HG03060 (cell line): ENCODE measurements at regions not wholly inside any gene's neighbourhood (a gene's known extent, or its start where the extent isn't known, plus 50 kb on each side); places are given as distances from the start of the nearest gene placed in this dataset.
"Not testable (repeated sequence)": the region's sequence is repeated elsewhere in the genome, so short reads cannot be mapped to it uniquely, and the experiment has no call there.

Experiments
- ATAC-seq: cut with Tn5 transposase; IDR thresholded peaks from one replicate; pipeline ENCODE4 v1.9.1; 2021; ENCODE audit warnings: low read depth, moderate number of reproducible peaks; ENCODE audit not compliant: unreplicated experiment

DNA sequence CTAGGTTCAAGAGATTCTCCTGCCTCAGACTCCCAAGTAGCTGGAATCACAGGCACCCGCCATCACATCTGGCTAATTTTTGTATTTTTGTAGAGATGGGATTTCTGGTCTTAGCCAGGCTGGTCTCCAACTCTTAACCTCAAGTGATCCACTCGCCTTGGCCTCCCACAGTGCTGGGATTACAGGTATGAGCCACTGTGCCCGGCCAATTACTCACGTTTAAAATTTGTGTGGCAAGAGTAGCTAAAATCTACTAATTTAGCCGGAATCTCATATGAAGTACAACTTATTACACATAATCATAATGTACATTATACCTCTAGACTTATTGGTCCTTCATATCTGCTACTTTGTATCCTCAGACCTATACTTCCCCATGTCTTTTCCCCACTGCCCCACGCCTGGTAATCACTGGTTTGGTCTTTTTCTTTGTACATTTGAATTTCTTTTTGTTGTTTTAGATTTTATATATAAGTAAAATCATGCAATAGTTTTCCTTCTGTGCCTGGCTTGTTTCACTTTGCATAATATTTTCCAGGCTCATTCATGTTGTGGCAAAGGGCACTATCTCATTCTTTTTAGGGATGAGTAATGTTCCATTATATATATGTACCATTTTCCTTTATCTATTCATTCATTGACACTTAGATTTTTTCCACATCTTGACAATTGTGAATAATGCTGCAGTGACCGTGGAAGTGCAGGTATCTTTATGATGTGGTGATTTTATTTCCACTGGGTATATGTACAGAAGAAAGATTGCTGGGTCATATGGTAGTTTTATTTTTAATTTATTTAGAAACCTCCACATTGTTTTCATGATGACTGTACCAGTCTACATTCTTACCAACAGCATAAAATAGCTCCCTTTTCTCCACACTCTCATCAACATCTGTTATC is 605.0 kb upstream of the CBLB start:
- no peak for ATAC-seq

DNA sequence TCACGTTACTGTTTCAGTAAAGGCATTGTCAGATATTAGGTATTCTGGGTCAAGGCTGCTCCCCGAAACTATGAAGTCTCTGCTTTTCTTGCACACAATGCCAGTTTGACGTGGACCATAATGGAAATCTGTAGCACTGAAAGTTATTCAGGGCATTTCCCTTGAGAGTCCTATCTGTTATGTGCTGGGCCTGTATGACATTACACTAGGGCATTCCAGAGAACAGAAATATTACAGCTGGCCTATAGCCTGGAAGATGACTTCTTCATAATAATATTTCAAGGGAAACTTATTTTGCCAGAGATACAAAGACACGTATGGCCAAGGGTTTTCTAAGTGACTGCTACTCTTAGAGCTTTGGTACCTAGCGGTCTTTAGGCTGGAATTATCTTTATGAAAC is 613.6 kb upstream of the CBLB start:
- no peak for ATAC-seq

DNA sequence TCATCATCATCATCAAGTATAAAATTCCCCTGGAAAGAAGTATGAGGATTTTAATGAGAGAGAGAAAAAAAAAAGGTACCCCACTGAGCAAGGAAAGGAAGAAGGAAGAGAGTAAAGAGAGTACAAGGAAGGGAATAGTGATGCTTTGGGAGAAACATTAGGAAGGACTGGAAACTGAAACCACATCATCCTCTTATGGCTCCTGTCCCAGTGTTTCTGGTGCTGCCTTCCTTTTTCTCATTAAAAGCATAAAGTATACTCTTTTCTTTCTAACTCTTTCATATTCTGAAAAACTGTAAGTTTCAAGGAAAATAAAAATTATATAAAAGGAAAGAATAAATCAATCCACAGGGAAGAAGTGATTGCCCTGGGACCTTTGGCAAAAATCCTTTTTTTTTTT is 616.4 kb upstream of the CBLB start:
- ATAC-seq = no peak

DNA sequence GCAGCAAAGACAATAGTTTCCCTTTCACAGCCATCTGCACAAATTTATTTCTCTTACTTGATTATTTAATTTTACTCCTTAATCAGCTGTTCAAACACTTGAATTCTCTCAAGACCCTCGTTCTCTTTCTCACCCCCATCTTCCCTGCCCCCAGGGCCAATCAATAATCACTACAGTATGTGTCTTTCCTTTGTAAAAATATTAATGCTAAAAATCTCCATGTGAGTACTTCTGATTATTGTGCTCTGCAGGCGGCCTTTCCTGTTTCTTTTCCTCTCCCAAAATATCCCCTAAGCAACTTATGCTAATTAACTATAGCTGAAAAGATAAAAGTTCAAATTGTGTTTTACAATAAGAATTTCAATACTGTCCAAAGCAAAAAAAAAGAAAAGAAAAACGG is 617.0 kb upstream of the CBLB start:
- no peak for ATAC-seq

DNA sequence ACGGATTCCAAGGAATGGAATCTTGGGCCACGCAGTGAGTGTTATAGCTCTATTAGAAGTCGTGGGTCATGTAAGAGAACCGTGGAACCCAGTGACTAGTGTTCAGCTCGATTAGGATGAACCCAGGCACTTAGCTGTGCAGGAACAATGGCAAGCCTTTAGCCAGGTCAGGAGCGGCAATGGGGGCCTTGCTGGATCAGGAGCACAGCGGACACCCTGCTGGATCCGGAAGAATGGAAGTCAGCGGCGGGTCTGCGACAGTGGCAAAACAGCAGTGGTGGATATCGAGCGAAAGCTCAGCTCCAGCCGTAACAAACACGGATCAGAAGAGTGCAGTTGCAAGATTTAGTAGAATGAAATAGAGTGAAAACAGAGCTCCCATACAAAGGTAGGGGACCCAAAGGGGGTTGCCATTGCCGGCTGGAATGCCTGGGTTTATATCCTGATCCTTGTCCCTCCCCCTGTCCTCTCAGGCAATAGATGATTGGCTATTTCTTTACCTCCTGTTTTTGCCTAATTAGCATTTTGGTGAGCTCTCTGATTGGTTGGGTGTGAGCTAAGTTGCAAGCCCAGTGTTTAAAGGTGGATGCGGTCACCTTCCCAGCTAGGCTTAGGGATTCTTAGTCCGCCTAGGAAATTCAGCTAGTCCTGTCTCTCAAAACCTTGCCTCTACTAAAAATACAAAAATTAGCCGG is 618.3 kb upstream of the CBLB start:
- ATAC-seq = not testable (repeated sequence)

DNA sequence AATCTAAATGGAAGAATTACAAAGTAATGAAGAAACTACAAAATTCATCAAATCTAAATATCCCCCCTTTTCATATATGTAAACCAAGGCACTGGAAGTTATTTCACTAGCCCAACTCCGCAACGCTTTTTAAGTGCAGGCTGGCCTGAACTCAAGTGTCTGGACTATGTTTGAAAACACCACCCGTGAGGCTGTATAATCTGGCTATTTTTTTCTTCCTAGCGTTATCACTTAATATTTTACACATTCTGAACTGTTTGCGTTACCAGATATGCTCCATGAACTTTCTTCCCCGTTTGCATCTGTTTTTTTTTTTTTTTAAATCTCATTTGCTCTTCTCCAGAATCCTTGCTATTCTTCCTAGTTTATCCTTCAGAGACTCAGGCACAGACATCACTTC is 619.5 kb upstream of the CBLB start:
- no peak for ATAC-seq

DNA sequence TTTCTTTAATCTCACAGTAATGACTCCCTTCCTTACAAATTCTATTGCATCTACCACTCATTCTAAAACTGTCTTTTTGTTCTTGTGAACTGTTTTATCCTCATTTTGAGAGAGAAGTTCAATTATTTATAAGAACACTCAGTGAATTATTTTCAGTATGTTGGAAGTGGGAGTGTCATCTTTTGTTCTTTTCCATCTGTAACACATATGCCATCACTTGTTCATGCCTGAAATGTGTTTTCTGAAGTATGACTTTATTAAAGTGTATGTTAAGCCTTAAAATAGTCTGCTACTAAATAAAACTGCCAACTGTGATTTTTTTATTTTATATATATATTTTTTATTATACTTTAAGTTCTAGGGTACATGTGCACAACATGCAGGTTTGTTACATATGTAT is 623.0 kb upstream of the CBLB start:
- no peak for ATAC-seq

DNA sequence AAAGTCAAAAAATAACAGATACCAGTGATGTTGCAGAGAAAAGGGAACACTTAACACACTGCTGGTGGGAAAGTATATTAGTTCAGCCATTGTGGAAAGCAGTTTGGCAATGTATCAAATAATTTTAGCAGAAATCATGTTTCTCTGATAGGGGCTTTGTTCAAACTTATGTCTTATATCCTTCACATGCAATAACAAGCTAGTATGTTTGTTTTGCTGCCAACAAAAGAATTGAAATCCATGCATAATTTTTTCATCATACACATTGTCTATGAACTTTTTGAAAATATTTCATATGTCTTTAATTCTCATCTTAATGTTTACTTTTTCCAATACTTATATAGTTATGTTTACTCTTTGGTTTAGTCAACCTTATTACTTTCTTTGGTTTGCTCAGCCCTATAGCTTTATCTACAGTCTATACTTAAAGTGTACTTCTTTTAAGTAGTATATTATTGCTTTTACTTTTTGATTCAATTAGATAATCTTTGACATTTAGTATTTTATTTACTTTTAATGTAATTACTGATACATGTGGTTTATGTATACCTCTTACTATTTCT is 639.6 kb upstream of the CBLB start:
- no peak for ATAC-seq

DNA sequence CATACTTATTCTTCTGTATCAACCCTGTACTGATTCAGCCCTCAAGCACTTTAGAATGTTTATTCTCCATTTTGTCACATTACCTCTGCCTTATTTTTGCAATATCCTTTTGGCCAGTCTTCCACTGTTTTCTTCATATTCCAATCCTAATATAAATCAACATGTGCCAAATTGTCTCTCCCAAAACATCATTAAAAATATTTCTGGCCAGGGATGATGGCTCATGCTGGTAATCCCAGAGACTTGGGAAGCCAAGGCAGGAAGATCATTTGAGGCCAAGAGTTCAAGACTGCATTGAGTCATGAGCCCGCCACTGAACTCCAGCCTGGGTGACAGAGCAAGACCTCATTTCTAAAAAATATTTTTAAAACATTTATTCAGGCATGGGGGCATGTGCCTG is 641.4 kb upstream of the CBLB start:
- no peak for ATAC-seq

DNA sequence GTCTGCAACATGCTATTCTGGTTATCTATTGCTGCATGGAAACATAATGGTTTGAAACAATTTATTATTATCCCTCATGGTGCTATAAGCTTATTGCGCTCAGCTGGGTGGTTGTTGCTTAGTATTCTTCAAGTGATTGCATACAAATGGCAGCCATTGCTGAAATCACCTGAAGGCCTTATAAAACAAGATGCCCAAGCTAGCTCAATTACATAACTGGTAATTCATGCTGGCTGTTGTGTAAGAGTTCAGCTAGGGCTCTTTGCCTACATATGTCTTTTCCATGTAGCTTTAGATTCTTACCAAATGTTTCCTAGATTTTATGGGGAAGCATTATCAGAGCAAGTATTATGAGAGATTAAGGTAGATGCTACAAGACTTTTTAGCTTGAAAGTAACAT is 644.0 kb upstream of the CBLB start:
- no peak for ATAC-seq

DNA sequence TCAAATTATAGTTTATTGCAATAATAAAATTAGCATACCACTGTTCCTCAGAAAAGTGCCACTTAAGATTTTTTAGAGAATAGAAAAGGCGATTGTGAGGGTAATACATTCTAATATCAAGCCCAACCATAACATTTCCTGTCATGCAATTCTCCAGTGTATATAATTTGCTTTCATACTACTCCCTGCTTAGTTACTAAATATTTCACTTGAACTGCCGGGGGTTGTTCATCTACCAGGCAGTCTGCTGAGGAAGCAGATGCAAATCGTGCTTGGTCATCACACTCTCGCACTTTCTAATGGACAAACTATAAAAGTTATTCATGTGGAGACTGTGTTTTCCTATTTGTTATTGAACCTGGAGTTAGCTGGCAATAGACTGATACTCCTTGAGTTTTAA is 645.6 kb upstream of the CBLB start:
- no peak for ATAC-seq

DNA sequence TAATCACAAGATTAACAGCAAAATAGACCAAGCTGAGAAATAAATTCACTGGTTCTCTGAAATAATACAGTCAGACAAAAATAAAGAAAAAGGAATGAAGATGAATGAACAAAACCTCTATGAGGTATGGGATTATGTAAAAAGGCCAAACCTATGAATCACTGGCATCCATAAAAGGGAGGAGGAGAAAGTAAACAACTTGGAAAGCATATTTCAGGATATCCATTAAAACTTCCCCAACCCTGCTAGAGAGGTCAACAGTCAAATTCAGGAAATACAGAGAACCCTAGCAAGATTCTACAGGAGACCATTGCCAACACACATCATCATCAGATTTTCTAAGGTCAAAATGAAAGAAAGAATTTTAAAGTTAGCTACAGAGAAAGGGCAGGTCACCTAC is 649.7 kb upstream of the CBLB start:
- ATAC-seq = no peak

DNA sequence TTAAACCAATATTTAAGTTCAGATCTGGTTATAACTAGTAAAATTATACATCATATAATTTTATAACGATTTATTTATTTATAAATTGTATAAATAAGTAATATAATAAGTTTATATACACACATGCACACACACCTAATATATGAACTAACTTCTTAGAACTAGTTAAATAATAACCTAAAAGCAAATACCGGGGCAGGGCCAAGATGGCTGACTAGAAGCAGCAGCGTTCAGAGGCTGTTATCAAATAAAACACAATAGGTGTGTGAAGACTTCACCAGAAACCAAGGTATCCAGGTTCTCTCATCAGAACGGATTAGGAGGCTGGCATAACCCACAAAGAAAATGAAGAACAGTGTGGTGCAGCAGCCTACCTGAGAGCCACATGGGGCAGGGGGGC is 653.6 kb upstream of the CBLB start:
- no peak for ATAC-seq

DNA sequence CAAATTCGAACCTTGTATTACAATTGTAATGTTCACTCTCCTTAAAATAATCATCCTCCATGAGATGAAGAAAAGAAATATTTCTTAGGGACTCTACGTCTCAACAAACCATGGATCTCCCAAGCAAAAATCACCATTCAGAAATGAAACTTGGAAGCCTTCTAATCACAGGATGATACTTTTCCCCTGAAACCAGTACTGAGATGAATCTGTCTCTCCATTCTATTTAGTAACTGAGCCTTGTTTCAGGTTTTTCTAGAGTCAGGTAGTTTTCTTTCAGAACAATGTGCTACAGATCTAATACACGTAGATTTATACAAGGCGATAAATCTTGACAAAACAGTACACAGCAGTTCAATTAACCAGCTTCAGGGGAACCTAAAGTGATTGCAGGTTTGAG is 660.1 kb upstream of the CBLB start:
- ATAC-seq = no peak

DNA sequence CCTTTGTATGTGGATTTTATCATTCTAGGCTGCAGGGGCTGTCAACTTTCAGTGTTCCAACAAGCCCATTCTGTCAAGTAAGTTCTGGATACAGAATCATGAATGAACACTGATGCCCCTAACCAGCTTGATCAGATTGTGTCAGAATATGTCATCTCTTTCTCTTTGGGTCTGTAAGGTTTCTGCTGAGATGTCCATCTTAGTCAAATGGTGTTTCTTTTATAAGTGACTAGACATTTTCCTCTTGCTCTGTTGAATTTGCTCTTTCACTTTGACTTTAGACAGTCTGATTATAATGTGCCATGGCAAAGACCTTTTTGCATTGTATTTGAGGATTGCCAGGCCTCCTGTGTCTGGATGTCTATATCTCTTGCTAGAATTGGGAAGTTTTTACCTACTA is 660.9 kb upstream of the CBLB start:
- ATAC-seq = no peak

DNA sequence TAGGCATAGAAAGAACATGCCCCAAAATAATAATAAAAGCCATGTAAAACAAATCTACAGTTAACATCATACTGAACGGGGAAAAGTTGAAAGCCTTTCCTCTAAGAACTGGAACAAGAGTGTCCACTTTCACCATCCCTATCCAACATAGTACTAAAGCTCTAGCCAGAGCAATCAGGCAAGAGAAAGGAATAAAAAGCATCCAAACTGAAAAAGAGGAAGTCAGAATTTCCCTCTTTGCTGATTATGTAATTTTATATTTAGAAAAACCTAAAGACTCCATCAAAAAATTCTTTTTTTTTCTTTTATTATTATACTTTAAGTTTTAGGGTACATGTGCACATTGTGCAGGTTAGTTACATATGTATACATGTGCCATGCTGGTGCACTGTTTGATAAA is 661.6 kb upstream of the CBLB start:
- no peak for ATAC-seq

DNA sequence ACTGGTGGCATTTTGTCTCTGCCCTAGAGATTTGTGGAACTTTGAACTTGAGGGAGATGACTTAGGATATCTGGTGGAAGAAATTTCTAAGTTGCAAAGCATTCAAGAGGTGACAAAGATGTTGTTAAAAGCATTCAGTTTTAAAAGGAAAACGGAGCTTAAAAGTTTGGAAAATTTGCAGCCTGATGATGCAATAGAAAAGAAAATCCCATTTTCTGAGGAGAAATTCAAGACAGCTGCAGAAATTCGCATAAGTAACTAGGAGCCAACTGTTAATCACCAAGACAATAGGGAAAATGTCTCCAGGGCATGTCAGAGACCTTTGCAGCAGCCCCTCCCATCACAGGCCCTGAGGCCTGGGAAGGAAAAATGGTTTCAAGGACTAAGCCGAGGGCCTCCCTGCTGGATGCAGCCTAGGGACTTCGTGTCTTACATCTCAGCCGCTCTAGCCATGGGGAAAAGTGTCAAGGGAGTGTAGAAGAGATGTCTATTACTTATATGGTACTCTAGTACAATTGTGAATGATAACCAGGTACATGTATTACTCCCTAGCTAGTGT is 663.0 kb upstream of the CBLB start:
- not testable (repeated sequence) for ATAC-seq

DNA sequence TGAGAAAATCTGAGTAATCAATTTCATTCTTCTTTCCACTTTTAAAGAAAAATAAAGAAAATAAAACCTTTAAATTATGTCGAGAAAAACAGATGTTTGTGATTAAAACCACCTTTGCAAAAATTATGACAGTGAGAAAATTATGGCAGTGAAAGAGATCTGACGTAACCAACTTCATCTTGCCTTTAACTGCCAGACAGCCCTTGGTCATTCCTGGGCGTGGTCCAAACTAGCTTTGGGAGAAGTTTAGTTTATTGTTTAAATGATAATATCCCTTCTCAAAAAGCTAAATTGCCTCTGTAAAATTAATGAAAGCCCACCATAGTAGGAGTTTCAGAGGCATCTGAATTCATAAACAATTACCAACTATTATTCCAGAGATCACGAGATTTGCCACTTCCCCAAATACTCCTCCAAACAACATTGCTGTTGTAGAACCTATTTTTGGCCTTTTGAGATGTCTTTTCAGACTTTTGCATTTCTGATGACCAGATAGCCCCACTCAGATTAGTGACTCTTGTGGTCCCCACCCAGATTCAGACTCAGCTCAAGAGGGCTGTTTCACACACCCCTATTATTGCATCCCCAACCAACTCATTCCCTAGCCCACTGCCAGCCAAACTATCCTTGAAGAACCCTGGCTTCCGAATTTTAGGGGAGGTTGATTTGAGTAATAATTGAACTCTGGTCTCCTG is 664.4 kb upstream of the CBLB start:
- no peak for ATAC-seq

DNA sequence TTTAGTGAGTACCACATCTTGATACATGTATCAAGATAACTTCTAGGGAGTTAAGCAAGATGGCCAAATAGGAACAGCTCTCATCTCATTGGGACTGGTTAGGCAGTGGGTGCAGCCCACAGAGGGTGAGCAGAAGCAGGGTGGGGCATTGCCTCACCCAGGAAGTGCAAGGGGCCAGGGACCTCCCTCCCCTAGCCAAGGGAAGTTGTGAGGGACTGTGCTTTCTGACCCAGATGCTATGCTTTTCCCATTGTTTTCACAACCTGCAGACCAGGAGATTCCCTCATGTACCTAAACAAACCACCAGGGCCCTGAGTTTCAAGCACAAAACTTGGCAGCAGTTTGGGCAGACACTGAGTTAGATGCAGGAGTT is 665.0 kb upstream of the CBLB start:
- ATAC-seq = no peak

DNA sequence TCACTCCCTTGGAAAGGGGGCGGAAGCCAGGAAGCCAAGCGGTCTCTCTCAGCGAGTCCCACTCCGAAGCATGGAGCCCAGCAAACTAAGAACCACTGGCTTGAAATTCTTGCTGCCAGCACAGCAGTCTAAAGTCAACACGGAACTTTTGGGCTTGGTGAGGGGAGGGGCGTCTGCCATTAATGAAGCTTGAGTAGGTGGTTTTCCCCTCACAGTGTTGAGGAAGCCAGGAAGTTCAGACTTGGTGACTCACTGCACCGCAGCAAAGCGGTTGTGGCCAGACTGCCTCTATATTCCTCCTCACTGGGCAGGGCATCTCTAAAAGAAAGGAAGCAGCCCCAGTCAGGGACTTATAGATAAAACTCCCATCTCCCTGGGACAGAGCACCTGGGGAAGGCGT is 665.4 kb upstream of the CBLB start:
- no peak for ATAC-seq

DNA sequence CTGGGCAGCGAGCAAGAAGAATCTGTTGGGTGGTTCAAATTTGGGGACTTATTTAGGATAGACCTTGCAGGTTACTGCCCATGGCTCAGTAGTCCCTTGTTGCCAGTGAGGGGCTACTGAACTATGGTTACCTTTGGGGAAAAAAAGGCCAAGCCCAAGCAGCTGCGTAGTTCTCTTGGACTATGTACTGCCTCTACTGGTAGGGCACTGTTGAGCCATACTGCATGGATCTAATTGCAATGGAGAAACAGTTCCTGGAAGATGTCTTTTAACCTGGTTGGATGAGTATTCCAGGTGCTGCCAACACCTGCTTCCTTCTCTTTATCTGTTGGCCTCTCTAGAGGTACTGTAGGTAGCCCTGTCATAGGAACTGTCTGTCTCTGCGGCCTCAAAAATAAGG is 671.9 kb upstream of the CBLB start:
- no peak for ATAC-seq
